BJ (cell line): ENCODE measurements at regions not wholly inside any gene's neighbourhood (a gene's known extent, or its start where the extent isn't known, plus 50 kb on each side); places are given as distances from the start of the nearest gene placed in this dataset.

Source experiments
- CTCF ChIA-PET: fragments of 350-600 bp; formaldehyde crosslinking; extraction: SDS; loops from one replicate; lab custom pipeline; 2021; ENCODE audit warnings: antibody characterized with exemption, inconsistent platforms; lab: Yijun Ruan, JAX
- POLR2A ChIA-PET: fragments of 300-600 bp; sonication (Branson Sonifier 250); formaldehyde crosslinking; extraction: SDS; loops from one replicate; lab custom pipeline; 2021; ENCODE audit warnings: antibody characterized with exemption; lab: Charles Lee
- DNase-seq: peaks from one replicate; pipeline ENCODE4 v3.0.0-alpha.2; 2011; ENCODE audit warnings: low read depth
- H3K27me3 ChIP-seq: 2 replicates; pipeline ENCODE4 v1.6.0; 2011; ENCODE audit warnings: low read length; ENCODE audit not compliant: control insufficient read depth, insufficient read depth
- H3K36me3 ChIP-seq: 2 replicates; pipeline ENCODE4 v1.5.1; 2011; ENCODE audit warnings: low read length; ENCODE audit not compliant: control insufficient read depth, insufficient read depth
- H3K4me3 ChIP-seq: 2 replicates; pipeline ENCODE4 v1.5.1; 2011; ENCODE audit warnings: low read depth, mild to moderate bottlenecking, control low read depth, low read length
- TF ChIP-seq, protein P1 (sequence below): IDR thresholded peaks from 2 replicates; pipeline ENCODE4 v1.5.1; 2011; ENCODE audit warnings: low read depth, mild to moderate bottlenecking, control low read depth, inconsistent platforms, low read length, moderate library complexity; ENCODE audit not compliant: insufficient read depth

DNA sequence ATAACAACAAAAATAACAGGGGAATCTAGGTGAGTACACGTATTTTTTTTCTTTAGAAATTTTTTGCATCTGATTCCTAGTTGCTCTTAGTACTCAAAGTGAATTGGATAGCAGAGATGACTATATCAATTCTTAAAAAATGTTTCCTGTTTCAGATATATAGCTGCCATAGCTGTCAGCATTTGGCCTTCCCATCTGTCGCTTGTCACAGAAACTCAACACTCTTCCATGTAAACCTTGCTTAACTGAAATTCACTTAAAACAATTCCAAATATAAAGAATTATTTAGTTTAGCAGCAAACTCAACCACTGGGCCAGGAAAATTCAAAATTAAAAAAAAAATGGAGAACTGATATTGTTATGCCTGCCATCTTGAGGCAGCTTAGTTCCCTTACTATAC, 807.5 kb downstream of the IGSF11 start:
- ChIA-PET CTCF (no interaction called here), POLR2A (no interaction called here)
- TF ChIP-seq, protein P1, sequence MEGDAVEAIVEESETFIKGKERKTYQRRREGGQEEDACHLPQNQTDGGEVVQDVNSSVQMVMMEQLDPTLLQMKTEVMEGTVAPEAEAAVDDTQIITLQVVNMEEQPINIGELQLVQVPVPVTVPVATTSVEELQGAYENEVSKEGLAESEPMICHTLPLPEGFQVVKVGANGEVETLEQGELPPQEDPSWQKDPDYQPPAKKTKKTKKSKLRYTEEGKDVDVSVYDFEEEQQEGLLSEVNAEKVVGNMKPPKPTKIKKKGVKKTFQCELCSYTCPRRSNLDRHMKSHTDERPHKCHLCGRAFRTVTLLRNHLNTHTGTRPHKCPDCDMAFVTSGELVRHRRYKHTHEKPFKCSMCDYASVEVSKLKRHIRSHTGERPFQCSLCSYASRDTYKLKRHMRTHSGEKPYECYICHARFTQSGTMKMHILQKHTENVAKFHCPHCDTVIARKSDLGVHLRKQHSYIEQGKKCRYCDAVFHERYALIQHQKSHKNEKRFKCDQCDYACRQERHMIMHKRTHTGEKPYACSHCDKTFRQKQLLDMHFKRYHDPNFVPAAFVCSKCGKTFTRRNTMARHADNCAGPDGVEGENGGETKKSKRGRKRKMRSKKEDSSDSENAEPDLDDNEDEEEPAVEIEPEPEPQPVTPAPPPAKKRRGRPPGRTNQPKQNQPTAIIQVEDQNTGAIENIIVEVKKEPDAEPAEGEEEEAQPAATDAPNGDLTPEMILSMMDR = no peak

GRCh38 chr3:118228151-118228550, 806.5 kb downstream of the IGSF11 start:
- DNase-seq = no peak
- Histone ChIP-seq H3K36me3 (no peaks in the 10 kb centered on the region), H3K27me3 (no peaks in the 10 kb centered on the region), H3K4me3 (no peak overlapping the region)
- ChIA-PET POLR2A (no interaction called here), CTCF (no interaction called here)
- TF ChIP-seq, protein P1 = no peak

More for the DNA sequence above, 807.5 kb downstream of the IGSF11 start:
- no peaks in the 10 kb centered on the region for H3K27me3 ChIP-seq
- DNase-seq = no peak
- no peaks in the 10 kb centered on the region for H3K36me3 ChIP-seq
- no peak overlapping the region for H3K4me3 ChIP-seq

DNA sequence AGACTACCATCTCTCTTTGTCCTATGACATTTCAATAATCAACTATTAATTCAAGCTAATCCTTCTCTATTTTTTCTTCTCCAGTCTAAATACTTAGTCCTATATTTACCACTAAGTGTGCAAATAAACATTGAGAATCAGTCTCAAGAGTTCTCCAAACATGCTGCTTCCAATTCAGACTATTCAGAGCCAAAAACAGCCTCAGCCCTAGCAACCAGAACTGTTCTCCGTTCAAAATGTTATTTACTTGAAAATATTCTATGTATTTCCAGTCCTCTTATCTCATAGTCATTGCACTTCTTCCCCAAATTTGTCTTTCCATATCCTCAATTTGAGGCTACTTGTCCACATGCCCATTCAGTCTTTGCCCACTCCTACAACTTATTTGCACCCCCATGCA, 805.5 kb downstream of the IGSF11 start:
- TF ChIP-seq, protein P1 = no peak
- no peak for DNase-seq
- no peaks in the 10 kb centered on the region for H3K27me3 ChIP-seq
- CTCF ChIA-PET = no interaction called here
- POLR2A ChIA-PET = no interaction called here
- H3K4me3 ChIP-seq = no peak overlapping the region
- H3K36me3 ChIP-seq = no peaks in the 10 kb centered on the region

- TF ChIP-seq, protein P1 = no peak
- no peaks in the 10 kb centered on the region for H3K27me3 ChIP-seq
- ChIA-PET POLR2A (no interaction called here), CTCF (no interaction called here)
- no peak overlapping the region for H3K4me3 ChIP-seq
- H3K36me3 ChIP-seq = no peaks in the 10 kb centered on the region
- DNase-seq = no peak
Measured at GRCh38 chr3:118231578-118231977, 803.1 kb downstream of the IGSF11 start.

DNA sequence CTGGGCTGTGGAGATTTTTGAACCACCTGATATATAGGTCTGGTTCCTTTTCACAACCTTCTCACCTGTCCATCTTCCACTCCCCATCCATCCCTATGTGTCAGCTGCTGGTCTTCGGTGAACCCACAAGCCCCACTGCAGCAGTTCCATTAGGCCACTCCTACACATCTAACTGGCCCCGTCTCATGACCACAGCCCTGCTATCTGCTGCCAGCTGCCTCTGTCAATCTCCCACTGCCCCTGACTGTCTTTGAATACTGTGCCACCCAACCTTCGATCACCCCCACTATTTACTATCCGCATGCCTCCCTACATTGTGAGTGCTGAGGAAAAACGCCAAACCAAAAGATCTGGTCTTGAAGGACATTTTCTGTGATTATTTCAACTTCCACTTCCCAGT, 795.4 kb downstream of the IGSF11 start:
- Histone ChIP-seq H3K4me3 (no peak overlapping the region), H3K36me3 (no peaks in the 10 kb centered on the region), H3K27me3 (no peaks in the 10 kb centered on the region)
- ChIA-PET POLR2A (no interaction called here), CTCF (no interaction called here)
- TF ChIP-seq, protein P1 = no peak
- DNase-seq = no peak
